ENCODE measurements at regions not wholly inside any gene's neighbourhood (a gene's known extent, or its start where the extent isn't known, plus 50 kb on each side); places are given as distances from the start of the nearest gene placed in this dataset.

GRCh38 chr4:122313006-122313646 is 65.7 kb upstream of the ADAD1 start:
- no peak overlapping the region for H3K4me3 ChIP-seq (ENCODE audit: insufficient read depth, low read depth, low read length)
- H3K4me1 ChIP-seq (ENCODE audit: control insufficient read depth, insufficient read depth, low read length): no peaks in the 10 kb centered on the region
- no peak overlapping the region for H3K9ac ChIP-seq (ENCODE audit: low read depth, low read length)
- TF ChIP-seq RCOR1 (IDR thresholded peaks at IDR 0.05; ENCODE audit: insufficient replicate concordance, low read length) (no peak), CEBPB (IDR thresholded peaks at IDR 0.05; ENCODE audit: low read depth, low read length) (peak; percentile 55; the same call in 1 of the 2 replicates)
- DNase-seq (no peak), ATAC-seq (ENCODE audit: low read depth) (no peak)
- H3K36me3 ChIP-seq (ENCODE audit: control insufficient read depth, insufficient read depth, low read length): peaks cover 20% of the 10 kb centered on the region
- H4K5ac ChIP-seq (ENCODE audit: low read depth, low read length): no peak overlapping the region
- H3K79me1 ChIP-seq (ENCODE audit: low read depth in 1 of 2, low read length in 2 of 2): no peaks in the 10 kb centered on the region
- no peak overlapping the region for H2AK5ac ChIP-seq (ENCODE audit: low read depth, low read length)
- ChIA-PET POLR2A (ENCODE audit: unreplicated experiment) (no interaction called here), CTCF (interaction anchor here (0.6 kb wide), 1 partner anchor 412 kb away, joined by 4 read pairs; no protein-coding TSS in a partner anchor)
- no peak overlapping the region for H2BK20ac ChIP-seq (ENCODE audit: low read depth, low read length)
- intact Hi-C loops (cut with micrococcal nuclease) (no loop called here), in situ Hi-C loops (cut with MboI; ENCODE audit: low sequenced_read_pairs) (loop anchor here (25.0 kb wide), 1 partner anchor 599 kb away; the partner anchor contains the start of gene NUDT6), dilution Hi-C loops (cut with HindIII; ENCODE audit: low sequenced_read_pairs, unreplicated experiment) (no loop called here)
- H3K4me2 ChIP-seq (ENCODE audit: low read depth, low read length): no peak overlapping the region
- no peaks in the 10 kb centered on the region for H3K9me3 ChIP-seq (ENCODE audit: control insufficient read depth, insufficient read depth, low read length)
- no peak overlapping the region for H3K18ac ChIP-seq (ENCODE audit: low read depth, low read length)
- no peak overlapping the region for H3K27ac ChIP-seq (ENCODE audit: insufficient read depth, low read length)
- H3K56ac ChIP-seq (ENCODE audit: extremely low read depth, insufficient read depth, low read length): no peak overlapping the region
- H4K20me1 ChIP-seq (ENCODE audit: insufficient read depth, low read length): no peaks in the 10 kb centered on the region
- no peaks in the 10 kb centered on the region for H3K9me1 ChIP-seq (ENCODE audit: insufficient read depth, low read length)
- H3K14ac ChIP-seq (replicated peaks; ENCODE audit: low read depth, low read length): no peak overlapping the region
- no peak overlapping the region for H4K8ac ChIP-seq (ENCODE audit: low read depth in 2 of 2, low read length in 2 of 2)
- H4K91ac ChIP-seq (ENCODE audit: insufficient read depth, low read depth, low read length): no peak overlapping the region
- no CpG with 5 or more reads among the region's 1 CpG for WGBS, 2 experiments (ENCODE audit: extremely low coverage in 2 of 2, insufficient read length in 1 of 2)
- H3K27me3 ChIP-seq (ENCODE audit: control insufficient read depth, insufficient read depth, low read length): no peaks in the 10 kb centered on the region
- H3K23ac ChIP-seq (ENCODE audit: low read depth, low read length): no peak overlapping the region
- H3K4ac ChIP-seq (ENCODE audit: low read depth, low read length): no peak overlapping the region
- H2BK15ac ChIP-seq (ENCODE audit: low read depth, low read length): no peak overlapping the region
- H2AFZ ChIP-seq (replicated peaks; ENCODE audit: low read length, poor library complexity): no peak overlapping the region
- no peak overlapping the region for H2BK5ac ChIP-seq (ENCODE audit: low read depth, low read length, poor library complexity, severe bottlenecking)
- no peak overlapping the region for H2AK9ac ChIP-seq (replicated peaks; ENCODE audit: low read depth, low read length, poor library complexity)
- no TSS peak for BruUV-seq (replicated peaks)
- H2BK120ac ChIP-seq (ENCODE audit: low read depth, low read length): no peak overlapping the region
